ENCODE measurements at regions not wholly inside any gene's neighbourhood (a gene's known extent, or its start where the extent isn't known, plus 50 kb on each side); places are given as distances from the start of the nearest gene placed in this dataset.

- TF ChIP-seq POLR2A (IDR thresholded peaks at IDR 0.05) (no peak), CTCF (IDR thresholded peaks at IDR 0.05) (no peak)
Observed at GRCh38 chr9:27703216-27703980, 130.1 kb upstream of the C9orf72 start.

All from thyroid gland (tissue), 4 donors.